Upper lobe of right lung (tissue), 1 donor: ENCODE measurements at regions not wholly inside any gene's neighbourhood (a gene's known extent, or its start where the extent isn't known, plus 50 kb on each side); places are given as distances from the start of the nearest gene placed in this dataset.

Experiments
- ATAC-seq: fragments of 200-7000 bp; cut with Tn5 transposase; one replicate; pipeline ENCODE4 v1.9.1; 2020; ENCODE audit warnings: mild to moderate bottlenecking, moderate library complexity
- DNase-seq: peaks from one replicate; pipeline ENCODE4 v3.0.0-alpha.2; 2020
- H3K27ac ChIP-seq: fragments of 200-600 bp; one replicate; pipeline ENCODE4 v1.8.0; 2022
- H3K27me3 ChIP-seq: fragments of 200-600 bp; one replicate; pipeline ENCODE4 v1.8.0; 2022; ENCODE audit warnings: mild to moderate bottlenecking
- H3K36me3 ChIP-seq: fragments of 200-600 bp; one replicate; pipeline ENCODE4 v1.8.0; 2022
- H3K4me1 ChIP-seq: fragments of 200-600 bp; one replicate; pipeline ENCODE4 v1.8.0; 2022
- H3K4me3 ChIP-seq: fragments of 200-600 bp; one replicate; pipeline ENCODE4 v1.8.0; 2022; ENCODE audit warnings: mild to moderate bottlenecking
- H3K9me3 ChIP-seq: fragments of 200-600 bp; one replicate; pipeline ENCODE4 v1.8.0; 2022
- CTCF ChIP-seq: fragments of 200-600 bp; IDR thresholded peaks from one replicate; pipeline ENCODE4 v1.8.0; 2022; ENCODE audit warnings: antibody characterized with exemption
- intact Hi-C: fragments of 100-400 bp; cut with DNase I; formaldehyde crosslinking; loops from one replicate; pipeline ENCODE4 v1.11.0; 2022
- donor health status: DM: no; HTN: yes; CAD: no; lungs with severe emphysema.

- ATAC-seq (peak; percentile 81), DNase-seq (no peak)
- Histone ChIP-seq H3K27me3 (no peaks in the 10 kb centered on the region), H3K9me3 (no peaks in the 10 kb centered on the region), H3K27ac (no peak overlapping the region), H3K36me3 (no peaks in the 10 kb centered on the region), H3K4me3 (no peak overlapping the region), H3K4me1 (peaks cover 7% of the 10 kb centered on the region)
- intact Hi-C loops: no loop called here
- TF ChIP-seq CTCF: no peak
Observed at GRCh38 chr3:66729687-66730393, 229.0 kb upstream of the LRIG1 start.

- H3K27me3 ChIP-seq: no peaks in the 10 kb centered on the region
- no peak overlapping the region for H3K4me3 ChIP-seq
- no peak for DNase-seq
- H3K27ac ChIP-seq: no peak overlapping the region
- H3K9me3 ChIP-seq: no peaks in the 10 kb centered on the region
- TF ChIP-seq CTCF: no peak
- no peaks in the 10 kb centered on the region for H3K36me3 ChIP-seq
- no peaks in the 10 kb centered on the region for H3K4me1 ChIP-seq
- intact Hi-C loops: no loop called here
- no peak for ATAC-seq
Observed at GRCh38 chr3:66738625-66739365, 238.0 kb upstream of the LRIG1 start.

- no peaks in the 10 kb centered on the region for H3K9me3 ChIP-seq
- no peaks in the 10 kb centered on the region for H3K4me1 ChIP-seq
- H3K27me3 ChIP-seq: no peaks in the 10 kb centered on the region
- no peaks in the 10 kb centered on the region for H3K36me3 ChIP-seq
- TF ChIP-seq CTCF: no peak
- intact Hi-C loops: no loop called here
- ATAC-seq (no peak), DNase-seq (no peak)
- H3K4me3 ChIP-seq: no peak overlapping the region
- no peak overlapping the region for H3K27ac ChIP-seq
Observed at GRCh38 chr3:66740260-66740659, 239.4 kb upstream of the LRIG1 start.

GRCh38 chr3:66744521-66744920 lies 243.7 kb upstream of the LRIG1 start:
- no peak for TF ChIP-seq CTCF
- H3K36me3 ChIP-seq: no peaks in the 10 kb centered on the region

GRCh38 chr3:66744986-66745385 lies 244.2 kb upstream of the LRIG1 start:
- Histone ChIP-seq H3K4me1 (no peaks in the 10 kb centered on the region), H3K27me3 (no peaks in the 10 kb centered on the region), H3K9me3 (no peaks in the 10 kb centered on the region), H3K36me3 (no peaks in the 10 kb centered on the region), H3K27ac (no peak overlapping the region), H3K4me3 (no peak overlapping the region)
- intact Hi-C loops: no loop called here
- no peak for DNase-seq
- TF ChIP-seq CTCF: no peak
- ATAC-seq: no peak

More at GRCh38 chr3:66744521-66744920, 243.7 kb upstream of the LRIG1 start:
- H3K9me3 ChIP-seq: no peaks in the 10 kb centered on the region
- H3K27ac ChIP-seq: no peak overlapping the region
- ATAC-seq: no peak
- no peak overlapping the region for H3K4me3 ChIP-seq
- H3K4me1 ChIP-seq: no peaks in the 10 kb centered on the region
- no peak for DNase-seq
- intact Hi-C loops: no loop called here
- no peaks in the 10 kb centered on the region for H3K27me3 ChIP-seq
